ENCODE measurements at regions not wholly inside any gene's neighbourhood (a gene's known extent, or its start where the extent isn't known, plus 50 kb on each side); places are given as distances from the start of the nearest gene placed in this dataset.

- no peak for TF ChIP-seq CTCF (conservative IDR thresholded peaks at IDR 0.05 in 1 of 2, IDR thresholded peaks at IDR 0.05 in 1 of 2; ENCODE audit: extremely low read depth in 1 of 2, insufficient read depth in 1 of 2, low read depth in 1 of 2, low read length in 2 of 2)
- TF ChIP-seq EZH2 (IDR thresholded peaks at IDR 0.05; ENCODE audit: borderline replicate concordance, low read length), result no peak
Measured at GRCh38 chr4:22052076-22052475, 103.5 kb upstream of the KCNIP4 start.

Data from mammary epithelial cell (primary cell).